ENCODE measurements at regions not wholly inside any gene's neighbourhood (a gene's known extent, or its start where the extent isn't known, plus 50 kb on each side); places are given as distances from the start of the nearest gene placed in this dataset.

DNA sequence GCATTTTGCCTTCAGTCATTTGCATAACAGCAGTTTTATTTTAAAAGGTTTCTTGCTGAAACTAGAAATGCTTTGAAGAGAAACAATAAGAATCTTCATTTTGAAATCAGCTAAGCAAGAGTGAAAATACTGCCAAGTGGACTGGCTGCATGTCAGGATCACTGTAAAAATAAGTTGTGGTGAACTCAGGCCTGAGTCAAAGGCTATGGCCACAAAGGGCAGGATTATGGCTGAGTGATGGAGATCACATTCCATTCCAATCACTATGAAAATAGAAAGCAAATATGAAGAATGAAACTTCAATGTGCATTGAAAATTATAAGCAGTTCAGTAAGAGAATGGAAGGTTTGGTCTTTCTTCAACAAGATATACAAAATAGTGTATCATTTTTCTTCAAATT lies 224.5 kb downstream of the PCDH18 start:
- TF ChIP-seq FOXM1 (IDR thresholded peaks at IDR 0.05; ENCODE audit: borderline replicate concordance, low read depth): no peak
- no peak for TF ChIP-seq USF1 (IDR thresholded peaks at IDR 0.05)
- no peak for TF ChIP-seq EP300 (IDR thresholded peaks at IDR 0.05; ENCODE audit: borderline replicate concordance)
- no peak for TF ChIP-seq TEAD4 (IDR thresholded peaks at IDR 0.05)
- no peak for TF ChIP-seq YY1 (IDR thresholded peaks at IDR 0.05; ENCODE audit: low read depth)
- TF ChIP-seq TCF12 (IDR thresholded peaks at IDR 0.05; ENCODE audit: low read depth): no peak

DNA sequence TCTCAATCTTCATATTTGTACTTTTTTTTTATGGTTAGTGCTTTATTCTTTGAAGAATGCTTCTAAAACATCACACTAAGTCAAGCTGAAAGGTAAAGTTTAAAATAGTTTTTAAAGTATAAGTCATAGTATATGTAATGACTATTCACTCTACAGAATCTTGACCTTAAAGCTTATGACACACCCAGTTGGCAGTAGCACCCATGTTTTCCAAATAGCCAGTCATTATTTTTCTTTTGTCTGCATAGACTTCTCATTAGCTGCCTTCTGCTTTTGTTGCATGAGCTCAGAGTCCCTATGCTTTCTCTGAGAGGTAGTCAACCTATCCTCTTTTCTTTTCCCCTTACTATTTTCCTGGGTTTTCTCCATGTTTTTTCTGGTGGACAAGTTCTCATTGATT lies 231.5 kb downstream of the PCDH18 start:
- TF ChIP-seq TEAD4 (IDR thresholded peaks at IDR 0.05) (no peak), YY1 (IDR thresholded peaks at IDR 0.05; ENCODE audit: low read depth) (no peak)

DNA sequence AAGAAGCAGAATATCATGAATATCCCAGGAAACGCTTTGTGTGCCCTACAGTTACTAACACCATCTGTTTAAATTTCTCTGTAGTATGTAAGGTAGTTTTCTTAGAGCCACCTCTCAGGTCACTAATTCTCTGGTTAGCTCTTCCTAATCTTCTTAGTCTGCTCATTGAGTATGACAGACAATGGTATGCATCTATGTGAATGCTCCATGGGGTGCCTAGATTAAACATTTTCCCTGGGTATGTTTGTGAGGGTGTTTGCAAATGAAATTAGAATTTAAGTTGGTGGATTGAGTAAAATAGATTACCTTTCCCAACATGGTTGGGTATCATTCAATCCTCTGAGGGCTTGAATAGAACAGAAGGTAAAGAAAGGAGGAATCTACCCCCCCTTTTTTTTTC lies 233.0 kb downstream of the PCDH18 start:
- TF ChIP-seq MAX (IDR thresholded peaks at IDR 0.05) (no peak), USF1 (IDR thresholded peaks at IDR 0.05) (no peak), NFIC (IDR thresholded peaks at IDR 0.05) (no peak)

DNA sequence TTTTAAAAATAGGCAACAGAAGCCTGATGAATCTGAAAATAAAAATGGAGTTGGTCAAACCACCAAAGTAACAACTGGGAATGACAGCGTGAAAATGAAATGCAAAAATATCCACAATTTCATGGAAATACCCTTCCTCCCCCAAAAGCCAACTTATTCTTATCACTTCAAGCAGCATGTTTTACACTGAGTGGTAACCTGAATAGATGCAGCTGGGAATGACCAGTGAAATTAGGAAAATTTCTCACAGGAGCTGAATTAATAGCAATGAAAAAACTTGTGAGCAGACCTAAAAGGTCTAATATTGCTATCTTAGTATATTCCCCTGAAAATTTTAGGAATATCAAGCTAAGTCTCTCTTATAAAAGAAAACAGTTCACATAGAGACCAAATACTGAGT lies 239.0 kb downstream of the PCDH18 start:
- no peak for TF ChIP-seq TCF12 (IDR thresholded peaks at IDR 0.05; ENCODE audit: low read depth)

- TF ChIP-seq USF1 (IDR thresholded peaks at IDR 0.05) (no peak), CREB1 (IDR thresholded peaks at IDR 0.05; ENCODE audit: low read depth) (no peak), FOXM1 (IDR thresholded peaks at IDR 0.05; ENCODE audit: borderline replicate concordance, low read depth) (no peak), NFIC (IDR thresholded peaks at IDR 0.05) (no peak), RAD21 (IDR thresholded peaks at IDR 0.05; ENCODE audit: low read depth) (peak; percentile 39; the same call in 1 of the 2 replicates), TCF12 (IDR thresholded peaks at IDR 0.05; ENCODE audit: low read depth) (no peak)
These were observed 248.6 kb downstream of the PCDH18 start for GRCh38 chr4:137283737-137284136.

- no peak for TF ChIP-seq NFIC (IDR thresholded peaks at IDR 0.05)
- no peak for TF ChIP-seq CEBPB (IDR thresholded peaks at IDR 0.05)
- TF ChIP-seq TCF12 (IDR thresholded peaks at IDR 0.05; ENCODE audit: low read depth): no peak
- no peak for TF ChIP-seq TEAD4 (IDR thresholded peaks at IDR 0.05)
- no peak for TF ChIP-seq CREB1 (IDR thresholded peaks at IDR 0.05; ENCODE audit: low read depth)
- no peak for TF ChIP-seq TAF1 (IDR thresholded peaks at IDR 0.05; ENCODE audit: low read depth)
- TF ChIP-seq USF1 (IDR thresholded peaks at IDR 0.05): no peak
- TF ChIP-seq REST (IDR thresholded peaks at IDR 0.05; ENCODE audit: low read depth): no peak
- no peak for TF ChIP-seq YY1 (IDR thresholded peaks at IDR 0.05; ENCODE audit: low read depth)
- TF ChIP-seq FOXM1 (IDR thresholded peaks at IDR 0.05; ENCODE audit: borderline replicate concordance, low read depth): no peak
- no peak for TF ChIP-seq ZBTB7A (IDR thresholded peaks at IDR 0.05; ENCODE audit: low read depth)
- no peak for TF ChIP-seq MAX (IDR thresholded peaks at IDR 0.05)
These were observed 253.9 kb downstream of the PCDH18 start for GRCh38 chr4:137278431-137278830.

GRCh38 chr4:137274404-137274803 lies 257.9 kb downstream of the PCDH18 start:
- TF ChIP-seq EP300 (IDR thresholded peaks at IDR 0.05; ENCODE audit: borderline replicate concordance): no peak
- TF ChIP-seq RAD21 (IDR thresholded peaks at IDR 0.05; ENCODE audit: low read depth): no peak
- no peak for TF ChIP-seq NFIC (IDR thresholded peaks at IDR 0.05)
- TF ChIP-seq YY1 (IDR thresholded peaks at IDR 0.05; ENCODE audit: low read depth): no peak
- no peak for TF ChIP-seq CREB1 (IDR thresholded peaks at IDR 0.05; ENCODE audit: low read depth)
- no peak for TF ChIP-seq TCF12 (IDR thresholded peaks at IDR 0.05; ENCODE audit: low read depth)
- no peak for TF ChIP-seq ZBTB7A (IDR thresholded peaks at IDR 0.05; ENCODE audit: low read depth)
- TF ChIP-seq REST (IDR thresholded peaks at IDR 0.05; ENCODE audit: low read depth): no peak
- no peak for TF ChIP-seq MAX (IDR thresholded peaks at IDR 0.05)
- TF ChIP-seq CEBPB (IDR thresholded peaks at IDR 0.05): no peak

Data from Ishikawa (cell line).